ENCODE measurements at regions not wholly inside any gene's neighbourhood (a gene's known extent, or its start where the extent isn't known, plus 50 kb on each side); places are given as distances from the start of the nearest gene placed in this dataset.
A peak's percentile ranks its signal among the peaks of the same experiment; 100 is the strongest.

GRCh38 chr7:68429411-68430117 is 1168.7 kb upstream of the AUTS2 start:
- DNase-seq (ENCODE audit: low read depth, low spot score): no peak
- H3K36me3 ChIP-seq (ENCODE audit: insufficient read depth, low read length): no peaks in the 10 kb centered on the region
- TF ChIP-seq FOXP2 (optimal IDR thresholded peaks at IDR 0.05; ENCODE audit: control extremely low read depth, extremely low read length, insufficient read depth) (no peak), EZH2 (IDR thresholded peaks at IDR 0.05) (no peak), POLR2AphosphoS5 (IDR thresholded peaks at IDR 0.05; ENCODE audit: borderline replicate concordance, low read depth, low read length) (no peak)
- no peak overlapping the region for H3K4me3 ChIP-seq
- H3K9me3 ChIP-seq (ENCODE audit: low read depth, low read length): no peaks in the 10 kb centered on the region
- no peak overlapping the region for H3K9ac ChIP-seq (ENCODE audit: insufficient read length)
- no peak overlapping the region for H3K27ac ChIP-seq

GRCh38 chr7:68432585-68432984 is 1165.7 kb upstream of the AUTS2 start:
- no peak for DNase-seq (ENCODE audit: low read depth, low spot score)
- H3K36me3 ChIP-seq (ENCODE audit: insufficient read depth, low read length): no peaks in the 10 kb centered on the region
- no peak overlapping the region for H3K27ac ChIP-seq
- H3K9me3 ChIP-seq (ENCODE audit: low read depth, low read length): no peaks in the 10 kb centered on the region
- TF ChIP-seq POLR2AphosphoS5 (IDR thresholded peaks at IDR 0.05; ENCODE audit: borderline replicate concordance, low read depth, low read length) (no peak), EZH2 (IDR thresholded peaks at IDR 0.05) (no peak), FOXP2 (optimal IDR thresholded peaks at IDR 0.05; ENCODE audit: control extremely low read depth, extremely low read length, insufficient read depth) (no peak)
- no peak overlapping the region for H3K4me3 ChIP-seq
- no peak overlapping the region for H3K9ac ChIP-seq (ENCODE audit: insufficient read length)

GRCh38 chr7:68433462-68434070 is 1164.7 kb upstream of the AUTS2 start:
- H3K4me3 ChIP-seq: no peak overlapping the region
- H3K27ac ChIP-seq: 0 out of 2 replicates have a peak overlapping the region, but pooled peaks have one; percentile 13
- H3K36me3 ChIP-seq (ENCODE audit: insufficient read depth, low read length): no peaks in the 10 kb centered on the region
- H3K9me3 ChIP-seq (ENCODE audit: low read depth, low read length): no peaks in the 10 kb centered on the region
- H3K9ac ChIP-seq (ENCODE audit: insufficient read length): no peak overlapping the region
- TF ChIP-seq EZH2 (IDR thresholded peaks at IDR 0.05) (no peak), FOXP2 (optimal IDR thresholded peaks at IDR 0.05; ENCODE audit: control extremely low read depth, extremely low read length, insufficient read depth) (no peak), POLR2AphosphoS5 (IDR thresholded peaks at IDR 0.05; ENCODE audit: borderline replicate concordance, low read depth, low read length) (no peak)
- DNase-seq (ENCODE audit: low read depth, low spot score): no peak

GRCh38 chr7:68434857-68435256 is 1163.4 kb upstream of the AUTS2 start:
- TF ChIP-seq EZH2 (IDR thresholded peaks at IDR 0.05): no peak
- TF ChIP-seq POLR2AphosphoS5 (IDR thresholded peaks at IDR 0.05; ENCODE audit: borderline replicate concordance, low read depth, low read length): no peak
- TF ChIP-seq FOXP2 (optimal IDR thresholded peaks at IDR 0.05; ENCODE audit: control extremely low read depth, extremely low read length, insufficient read depth): no peak
- no peak overlapping the region for H3K4me3 ChIP-seq

GRCh38 chr7:68438016-68438415 is 1160.3 kb upstream of the AUTS2 start:
- TF ChIP-seq EZH2 (IDR thresholded peaks at IDR 0.05) (no peak), FOXP2 (optimal IDR thresholded peaks at IDR 0.05; ENCODE audit: control extremely low read depth, extremely low read length, insufficient read depth) (no peak), POLR2AphosphoS5 (IDR thresholded peaks at IDR 0.05; ENCODE audit: borderline replicate concordance, low read depth, low read length) (no peak)
- no peak overlapping the region for H3K9ac ChIP-seq (ENCODE audit: insufficient read length)
- no peak overlapping the region for H3K4me3 ChIP-seq
- no peak overlapping the region for H3K27ac ChIP-seq
- DNase-seq (ENCODE audit: low read depth, low spot score): no peak
- no peaks in the 10 kb centered on the region for H3K9me3 ChIP-seq (ENCODE audit: low read depth, low read length)
- no peaks in the 10 kb centered on the region for H3K36me3 ChIP-seq (ENCODE audit: insufficient read depth, low read length)

More at GRCh38 chr7:68434857-68435256, 1163.4 kb upstream of the AUTS2 start:
- H3K9me3 ChIP-seq (ENCODE audit: low read depth, low read length): no peaks in the 10 kb centered on the region
- H3K36me3 ChIP-seq (ENCODE audit: insufficient read depth, low read length): no peaks in the 10 kb centered on the region
- H3K27ac ChIP-seq: no peak overlapping the region
- no peak for DNase-seq (ENCODE audit: low read depth, low spot score)
- no peak overlapping the region for H3K9ac ChIP-seq (ENCODE audit: insufficient read length)

- Histone ChIP-seq H3K9me3 (ENCODE audit: low read depth, low read length) (no peaks in the 10 kb centered on the region), H3K4me3 (no peak overlapping the region), H3K27ac (no peak overlapping the region), H3K9ac (ENCODE audit: insufficient read length) (no peak overlapping the region), H3K36me3 (ENCODE audit: insufficient read depth, low read length) (no peaks in the 10 kb centered on the region)
- DNase-seq (ENCODE audit: low read depth, low spot score): no peak
- TF ChIP-seq FOXP2 (optimal IDR thresholded peaks at IDR 0.05; ENCODE audit: control extremely low read depth, extremely low read length, insufficient read depth) (no peak), POLR2AphosphoS5 (IDR thresholded peaks at IDR 0.05; ENCODE audit: borderline replicate concordance, low read depth, low read length) (no peak), EZH2 (IDR thresholded peaks at IDR 0.05) (no peak)
Measured at GRCh38 chr7:68438811-68439210, 1159.5 kb upstream of the AUTS2 start.

GRCh38 chr7:68439897-68440296 is 1158.4 kb upstream of the AUTS2 start:
- DNase-seq (ENCODE audit: low read depth, low spot score): no peak
- H3K27ac ChIP-seq: no peak overlapping the region
- no peak for TF ChIP-seq POLR2AphosphoS5 (IDR thresholded peaks at IDR 0.05; ENCODE audit: borderline replicate concordance, low read depth, low read length)
- no peak for TF ChIP-seq EZH2 (IDR thresholded peaks at IDR 0.05)
- TF ChIP-seq FOXP2 (optimal IDR thresholded peaks at IDR 0.05; ENCODE audit: control extremely low read depth, extremely low read length, insufficient read depth): no peak
- no peaks in the 10 kb centered on the region for H3K36me3 ChIP-seq (ENCODE audit: insufficient read depth, low read length)
- no peak overlapping the region for H3K4me3 ChIP-seq
- no peaks in the 10 kb centered on the region for H3K9me3 ChIP-seq (ENCODE audit: low read depth, low read length)
- H3K9ac ChIP-seq (ENCODE audit: insufficient read length): no peak overlapping the region

- Histone ChIP-seq H3K9me3 (ENCODE audit: low read depth, low read length) (no peaks in the 10 kb centered on the region), H3K4me3 (no peak overlapping the region), H3K9ac (ENCODE audit: insufficient read length) (no peak overlapping the region), H3K27ac (no peak overlapping the region), H3K36me3 (ENCODE audit: insufficient read depth, low read length) (no peaks in the 10 kb centered on the region)
- no peak for DNase-seq (ENCODE audit: low read depth, low spot score)
- no peak for TF ChIP-seq FOXP2 (optimal IDR thresholded peaks at IDR 0.05; ENCODE audit: control extremely low read depth, extremely low read length, insufficient read depth)
- no peak for TF ChIP-seq EZH2 (IDR thresholded peaks at IDR 0.05)
- no peak for TF ChIP-seq POLR2AphosphoS5 (IDR thresholded peaks at IDR 0.05; ENCODE audit: borderline replicate concordance, low read depth, low read length)
Measured at GRCh38 chr7:68440866-68441265, 1157.4 kb upstream of the AUTS2 start.
